Suprapubic skin (tissue), 4 donors: ENCODE measurements at regions not wholly inside any gene's neighbourhood (a gene's known extent, or its start where the extent isn't known, plus 50 kb on each side); places are given as distances from the start of the nearest gene placed in this dataset.

Experiments
- CTCF ChIP-seq, 2 donors: fragments of 200-600 bp in 1 of 2; fragments of 450-650 bp in 1 of 2; sonication (generic) in 1 of 2; IDR thresholded peaks; one replicate each; pipeline ENCODE4 v1.5.1; 2016 to 2019; ENCODE audit warnings: antibody characterized with exemption in 2 of 2, mild to moderate bottlenecking in 1 of 2, moderate library complexity in 1 of 2
- EP300 ChIP-seq: sonication (generic); formaldehyde crosslinking; IDR thresholded peaks from one replicate; pipeline ENCODE4 v1.6.1; 2017; ENCODE audit warnings: antibody characterized with exemption
- POLR2A ChIP-seq, 2 donors: fragments of 450-650 bp; IDR thresholded peaks; one replicate each; pipeline ENCODE4 v1.6.1; 2017; ENCODE audit warnings: antibody characterized with exemption in 2 of 2, mild to moderate bottlenecking in 2 of 2, moderate library complexity in 2 of 2
- POLR2AphosphoS5 ChIP-seq, 3 donors: sonication (generic); formaldehyde crosslinking; IDR thresholded peaks; one replicate each; pipeline ENCODE4 v1.6.1; 2017; ENCODE audit warnings: antibody characterized with exemption in 3 of 3

- TF ChIP-seq CTCF (IDR thresholded peaks at IDR 0.05): no peak
- no peak for TF ChIP-seq POLR2AphosphoS5 (IDR thresholded peaks at IDR 0.05)
- TF ChIP-seq POLR2A (IDR thresholded peaks at IDR 0.05): no peak
- no peak for TF ChIP-seq EP300
These were observed 54.4 kb upstream of the BICD1 start for GRCh38 chr12:32052212-32052713.
